ENCODE measurements at regions not wholly inside any gene's neighbourhood (a gene's known extent, or its start where the extent isn't known, plus 50 kb on each side); places are given as distances from the start of the nearest gene placed in this dataset.

GRCh38 chr17:27396941-27397340, 59.3 kb upstream of the KSR1 start:
- no peak overlapping the region for H3K4me3 ChIP-seq
- H3K36me3 ChIP-seq = no peaks in the 10 kb centered on the region
- DNase-seq = no peak
- H3K27ac ChIP-seq = no peak overlapping the region
- no peaks in the 10 kb centered on the region for H3K9me3 ChIP-seq
- intact Hi-C loops (cut with DNase I) = no loop called here
- no peak for TF ChIP-seq POLR2AphosphoS5 (IDR thresholded peaks at IDR 0.05)
- no peak for TF ChIP-seq EP300 (IDR thresholded peaks at IDR 0.05)
- TF ChIP-seq POLR2A (IDR thresholded peaks at IDR 0.05) = no peak
- TF ChIP-seq CTCF (IDR thresholded peaks at IDR 0.05) = no peak
- H3K4me1 ChIP-seq = no peaks in the 10 kb centered on the region
- WGBS, 2 donors = 7 to 16% methylated on average over 1 of the region's 1 CpG
- H3K27me3 ChIP-seq = no peaks in the 10 kb centered on the region

- DNase-seq = no peak
- Histone ChIP-seq H3K9me3 (no peaks in the 10 kb centered on the region), H3K27ac (no peak overlapping the region), H3K4me1 (no peaks in the 10 kb centered on the region), H3K27me3 (no peaks in the 10 kb centered on the region), H3K36me3 (no peaks in the 10 kb centered on the region), H3K4me3 (no peak overlapping the region)
- TF ChIP-seq CTCF (IDR thresholded peaks at IDR 0.05) (no peak), POLR2AphosphoS5 (IDR thresholded peaks at IDR 0.05) (no peak), POLR2A (IDR thresholded peaks at IDR 0.05) (no peak), EP300 (IDR thresholded peaks at IDR 0.05) (no peak)
- WGBS, 2 donors = 52 to 66% methylated on average over 2 of the region's 2 CpGs
- intact Hi-C loops (cut with DNase I) = no loop called here
Observed at GRCh38 chr17:27398691-27399090, 57.6 kb upstream of the KSR1 start.

GRCh38 chr17:27400991-27401390, 55.3 kb upstream of the KSR1 start:
- 90 to 91% methylated on average over 6 of the region's 6 CpGs for WGBS, 2 donors
- H3K4me3 ChIP-seq = no peak overlapping the region
- H3K4me1 ChIP-seq = no peaks in the 10 kb centered on the region
- H3K36me3 ChIP-seq = no peaks in the 10 kb centered on the region
- no peak overlapping the region for H3K27ac ChIP-seq
- no peak for TF ChIP-seq CTCF (IDR thresholded peaks at IDR 0.05)
- no peak for TF ChIP-seq POLR2A (IDR thresholded peaks at IDR 0.05)
- TF ChIP-seq POLR2AphosphoS5 (IDR thresholded peaks at IDR 0.05) = no peak
- TF ChIP-seq EP300 (IDR thresholded peaks at IDR 0.05) = no peak
- H3K27me3 ChIP-seq = no peaks in the 10 kb centered on the region
- no peak for DNase-seq
- intact Hi-C loops (cut with DNase I) = no loop called here
- H3K9me3 ChIP-seq = no peaks in the 10 kb centered on the region

- H3K36me3 ChIP-seq = no peaks in the 10 kb centered on the region
- no peak overlapping the region for H3K27ac ChIP-seq
- intact Hi-C loops (cut with DNase I) = no loop called here
- TF ChIP-seq POLR2AphosphoS5 (IDR thresholded peaks at IDR 0.05) (no peak), CTCF (IDR thresholded peaks at IDR 0.05) (no peak), POLR2A (IDR thresholded peaks at IDR 0.05) (no peak), EP300 (IDR thresholded peaks at IDR 0.05) (no peak)
- no peak for DNase-seq
- no peaks in the 10 kb centered on the region for H3K9me3 ChIP-seq
- H3K27me3 ChIP-seq = no peaks in the 10 kb centered on the region
- WGBS, 2 donors = 92 to 93% methylated on average over 5 of the region's 5 CpGs
- H3K4me3 ChIP-seq = no peak overlapping the region
- peaks cover 0 to 3% (median 1%) of the 10 kb centered on the region in 4 donors for H3K4me1 ChIP-seq
Observed at GRCh38 chr17:27402943-27403342, 53.3 kb upstream of the KSR1 start.

GRCh38 chr17:27403480-27404005, 52.7 kb upstream of the KSR1 start:
- no peak for TF ChIP-seq EP300 (IDR thresholded peaks at IDR 0.05)
- Histone ChIP-seq H3K36me3 (no peaks in the 10 kb centered on the region), H3K27ac (no peak overlapping the region), H3K27me3 (no peaks in the 10 kb centered on the region), H3K4me3 (no peak overlapping the region), H3K9me3 (no peaks in the 10 kb centered on the region), H3K4me1 (peaks cover 0 to 9% (median 7%) of the 10 kb centered on the region in 4 donors)
- intact Hi-C loops (cut with DNase I) = no loop called here
- WGBS, 2 donors = 93 to 95% methylated on average over 7 of the region's 7 CpGs
- DNase-seq = no peak

Measured in sigmoid colon (tissue), 6 donors.